ENCODE measurements at regions not wholly inside any gene's neighbourhood (a gene's known extent, or its start where the extent isn't known, plus 50 kb on each side); places are given as distances from the start of the nearest gene placed in this dataset.

DNA sequence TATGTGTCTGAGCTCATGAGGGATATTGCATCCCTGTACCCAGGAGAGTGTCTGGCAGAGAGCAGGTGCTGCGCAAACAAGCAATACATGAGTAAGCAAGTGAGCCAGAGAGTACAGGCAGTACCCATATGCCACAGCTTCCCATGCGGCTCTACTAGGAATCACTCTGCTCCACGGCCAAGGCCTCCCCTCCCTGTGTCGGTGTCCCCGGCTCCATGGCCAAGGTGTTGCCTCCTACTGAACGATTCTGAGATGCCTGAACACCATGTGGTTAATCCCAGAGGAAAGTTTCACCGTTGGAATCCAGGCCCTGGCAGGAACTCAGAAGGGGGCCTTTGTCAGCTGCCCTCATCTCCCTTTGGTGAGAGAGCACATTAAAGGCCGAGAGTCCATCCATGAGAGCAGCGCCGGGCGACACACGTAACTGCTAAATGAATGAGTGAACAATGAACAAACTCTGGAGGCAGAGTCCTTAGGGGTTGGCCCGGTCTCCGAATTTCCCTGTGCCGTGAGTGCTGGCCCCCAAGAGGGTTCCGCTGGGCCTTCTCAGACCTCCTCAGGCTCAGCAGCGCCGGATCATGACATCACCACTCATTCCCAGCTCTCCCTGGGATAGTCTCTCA is 136.0 kb upstream of the FAM20C start (continued):
- TF ChIP-seq RCOR1 (IDR thresholded peaks at IDR 0.05; ENCODE audit: low read length): no peak

DNA sequence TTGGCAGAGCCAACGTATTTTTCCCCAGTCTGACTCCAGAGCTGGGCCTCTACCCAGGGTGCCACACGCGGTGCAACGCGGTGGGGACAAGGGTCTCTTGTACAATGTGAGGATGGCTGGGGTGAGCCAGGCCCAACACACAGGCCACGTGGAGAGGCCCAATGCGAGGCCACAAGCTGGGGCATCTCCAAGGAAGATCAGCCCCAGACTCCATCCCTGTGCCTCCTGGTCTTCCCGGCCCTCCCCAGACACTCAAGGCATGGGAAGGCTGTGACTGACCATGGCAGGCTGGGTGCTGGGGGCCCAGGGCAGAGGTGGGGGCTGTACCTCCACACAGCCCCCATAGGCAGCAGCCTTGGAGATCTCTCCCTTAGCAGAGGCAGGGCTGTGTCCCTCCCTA is 135.3 kb upstream of the FAM20C start:
- Histone ChIP-seq H3K4me1 (ENCODE audit: control insufficient read depth in 1 of 2, insufficient read depth in 2 of 2, low read depth in 1 of 2, low read length in 1 of 2) (peaks cover 0 to 26% of the 10 kb centered on the region in 2 experiments; a peak in 1 of 4 replicates), H2AFZ (ENCODE audit: low read depth) (no peak overlapping the region), H3K4me2 (no peak overlapping the region), H3K4me3 (ENCODE audit: low read depth in 2 of 2, low read length in 1 of 2) (no peak overlapping the region), H3K9ac (no peak overlapping the region), H3K9me2 (no peaks in the 10 kb centered on the region), H3K79me2 (ENCODE audit: insufficient read depth) (no peaks in the 10 kb centered on the region), H3K36me3 (replicated peaks in 1 of 2; ENCODE audit: control insufficient read depth in 1 of 2, insufficient read depth in 2 of 2, low read length in 1 of 2) (no peaks in the 10 kb centered on the region), H4K20me1 (ENCODE audit: insufficient read depth) (no peaks in the 10 kb centered on the region), H3K27ac (ENCODE audit: low read depth in 2 of 2, low read length in 1 of 2) (no peak overlapping the region; a peak in 1 of 4 replicates), H3F3A (replicated peaks; ENCODE audit: insufficient read depth) (no peaks in the 10 kb centered on the region), H3K27me3 (ENCODE audit: insufficient read depth) (peaks cover 1% of the 10 kb centered on the region; the same call in 1 of the 2 replicates), H3K9me3 (no peaks in the 10 kb centered on the region)
- DNase-seq: no peak
- POLR2A ChIA-PET: no interaction called here
- CTCF ChIA-PET: interaction anchor here (5.8 kb wide), 1 partner anchor 210 kb away, joined by 42 read pairs; no protein-coding TSS in a partner anchor
- 50% methylated on average over 6 of the region's 8 CpGs for WGBS (ENCODE audit: low lambda C conversion rate)
- TF ChIP-seq GATA2 (CRISPR knock-in tag; IDR thresholded peaks at IDR 0.05) (no peak), EP300 (IDR thresholded peaks at IDR 0.05; ENCODE audit: borderline replicate concordance in 1 of 2, low read depth in 1 of 2, low read length in 1 of 2) (no peak), FOXM1 (IDR thresholded peaks at IDR 0.05; ENCODE audit: low read depth) (no peak), PBX3 (IDR thresholded peaks at IDR 0.05) (no peak), MXI1 (IDR thresholded peaks at IDR 0.05; ENCODE audit: low read depth, low read length) (no peak), RXRA (IDR thresholded peaks at IDR 0.05; ENCODE audit: borderline replicate concordance, low read depth) (no peak), TAF1 (IDR thresholded peaks at IDR 0.05; ENCODE audit: borderline replicate concordance, low read depth, low read length) (no peak), TEAD4 (IDR thresholded peaks at IDR 0.05; ENCODE audit: borderline replicate concordance, insufficient read depth) (no peak), YY1 (IDR thresholded peaks at IDR 0.05; ENCODE audit: low read depth) (no peak), EZH2phosphoT487 (IDR thresholded peaks at IDR 0.05; ENCODE audit: borderline replicate concordance, low read depth) (no peak), CHD2 (IDR thresholded peaks at IDR 0.05; ENCODE audit: low read length, partially characterized antibody) (no peak), ELF1 (IDR thresholded peaks at IDR 0.05) (no peak), NFIC (IDR thresholded peaks at IDR 0.05; ENCODE audit: borderline replicate concordance) (no peak), NRF1 (IDR thresholded peaks at IDR 0.05; ENCODE audit: low read depth, low read length) (no peak), JUND (IDR thresholded peaks at IDR 0.05) (no peak)
- TF ChIP-seq, protein P1, sequence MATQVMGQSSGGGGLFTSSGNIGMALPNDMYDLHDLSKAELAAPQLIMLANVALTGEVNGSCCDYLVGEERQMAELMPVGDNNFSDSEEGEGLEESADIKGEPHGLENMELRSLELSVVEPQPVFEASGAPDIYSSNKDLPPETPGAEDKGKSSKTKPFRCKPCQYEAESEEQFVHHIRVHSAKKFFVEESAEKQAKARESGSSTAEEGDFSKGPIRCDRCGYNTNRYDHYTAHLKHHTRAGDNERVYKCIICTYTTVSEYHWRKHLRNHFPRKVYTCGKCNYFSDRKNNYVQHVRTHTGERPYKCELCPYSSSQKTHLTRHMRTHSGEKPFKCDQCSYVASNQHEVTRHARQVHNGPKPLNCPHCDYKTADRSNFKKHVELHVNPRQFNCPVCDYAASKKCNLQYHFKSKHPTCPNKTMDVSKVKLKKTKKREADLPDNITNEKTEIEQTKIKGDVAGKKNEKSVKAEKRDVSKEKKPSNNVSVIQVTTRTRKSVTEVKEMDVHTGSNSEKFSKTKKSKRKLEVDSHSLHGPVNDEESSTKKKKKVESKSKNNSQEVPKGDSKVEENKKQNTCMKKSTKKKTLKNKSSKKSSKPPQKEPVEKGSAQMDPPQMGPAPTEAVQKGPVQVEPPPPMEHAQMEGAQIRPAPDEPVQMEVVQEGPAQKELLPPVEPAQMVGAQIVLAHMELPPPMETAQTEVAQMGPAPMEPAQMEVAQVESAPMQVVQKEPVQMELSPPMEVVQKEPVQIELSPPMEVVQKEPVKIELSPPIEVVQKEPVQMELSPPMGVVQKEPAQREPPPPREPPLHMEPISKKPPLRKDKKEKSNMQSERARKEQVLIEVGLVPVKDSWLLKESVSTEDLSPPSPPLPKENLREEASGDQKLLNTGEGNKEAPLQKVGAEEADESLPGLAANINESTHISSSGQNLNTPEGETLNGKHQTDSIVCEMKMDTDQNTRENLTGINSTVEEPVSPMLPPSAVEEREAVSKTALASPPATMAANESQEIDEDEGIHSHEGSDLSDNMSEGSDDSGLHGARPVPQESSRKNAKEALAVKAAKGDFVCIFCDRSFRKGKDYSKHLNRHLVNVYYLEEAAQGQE (IDR thresholded peaks at IDR 0.05; ENCODE audit: low read depth, low read length): no peak
- TF ChIP-seq, protein P2, sequence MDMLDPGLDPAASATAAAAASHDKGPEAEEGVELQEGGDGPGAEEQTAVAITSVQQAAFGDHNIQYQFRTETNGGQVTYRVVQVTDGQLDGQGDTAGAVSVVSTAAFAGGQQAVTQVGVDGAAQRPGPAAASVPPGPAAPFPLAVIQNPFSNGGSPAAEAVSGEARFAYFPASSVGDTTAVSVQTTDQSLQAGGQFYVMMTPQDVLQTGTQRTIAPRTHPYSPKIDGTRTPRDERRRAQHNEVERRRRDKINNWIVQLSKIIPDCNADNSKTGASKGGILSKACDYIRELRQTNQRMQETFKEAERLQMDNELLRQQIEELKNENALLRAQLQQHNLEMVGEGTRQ (IDR thresholded peaks at IDR 0.05; ENCODE audit: borderline replicate concordance, low read depth, low read length): no peak
